Kidney tubule cell (primary cell): ENCODE measurements at regions not wholly inside any gene's neighbourhood (a gene's known extent, or its start where the extent isn't known, plus 50 kb on each side); places are given as distances from the start of the nearest gene placed in this dataset.

Experiments used
- DNase-seq: peaks from one replicate; pipeline ENCODE4 v3.0.0-alpha.2; 2018; ENCODE audit warnings: low spot score

- DNase-seq: no peak
These were observed 193.5 kb downstream of the ZFP36L2 start for GRCh38 chr2:43033016-43033270.

GRCh38 chr2:43032213-43033015 lies 194.0 kb downstream of the ZFP36L2 start:
- DNase-seq: peak; percentile 23

- no peak for DNase-seq
These were observed 194.8 kb downstream of the ZFP36L2 start for GRCh38 chr2:43031471-43032212.

GRCh38 chr2:43030551-43031307 lies 195.7 kb downstream of the ZFP36L2 start:
- no peak for DNase-seq

GRCh38 chr2:43029186-43029585 lies 197.2 kb downstream of the ZFP36L2 start:
- no peak for DNase-seq

GRCh38 chr2:43028188-43028587 lies 198.2 kb downstream of the ZFP36L2 start:
- DNase-seq: no peak

GRCh38 chr2:43027097-43027873 lies 199.1 kb downstream of the ZFP36L2 start:
- DNase-seq: no peak

- DNase-seq: no peak
These were observed 199.8 kb downstream of the ZFP36L2 start for GRCh38 chr2:43026426-43027096.

- no peak for DNase-seq
These were observed 200.6 kb downstream of the ZFP36L2 start for GRCh38 chr2:43025709-43026295.

GRCh38 chr2:43024515-43025011 lies 201.8 kb downstream of the ZFP36L2 start:
- peak; percentile 53 for DNase-seq

- DNase-seq: no peak
These were observed 202.5 kb downstream of the ZFP36L2 start for GRCh38 chr2:43023791-43024514.

GRCh38 chr2:43022896-43023295 lies 203.5 kb downstream of the ZFP36L2 start:
- DNase-seq: no peak

GRCh38 chr2:43021791-43022509 lies 204.5 kb downstream of the ZFP36L2 start:
- DNase-seq: no peak

GRCh38 chr2:43020990-43021669 lies 205.3 kb downstream of the ZFP36L2 start:
- DNase-seq: no peak

GRCh38 chr2:43020296-43020695 lies 206.1 kb downstream of the ZFP36L2 start:
- DNase-seq: no peak

- DNase-seq: no peak
These were observed 206.7 kb downstream of the ZFP36L2 start for GRCh38 chr2:43019536-43020183.

GRCh38 chr2:43019025-43019367 lies 207.4 kb downstream of the ZFP36L2 start:
- DNase-seq: no peak

- no peak for DNase-seq
These were observed 208.0 kb downstream of the ZFP36L2 start for GRCh38 chr2:43018179-43019024.
